GM18511 (cell line): ENCODE measurements at regions not wholly inside any gene's neighbourhood (a gene's known extent, or its start where the extent isn't known, plus 50 kb on each side); places are given as distances from the start of the nearest gene placed in this dataset.

Source experiments
- ATAC-seq: cut with Tn5 transposase; IDR thresholded peaks from one replicate; pipeline ENCODE4 v1.9.1; 2021; ENCODE audit warnings: mild to moderate bottlenecking, moderate library complexity; ENCODE audit not compliant: unreplicated experiment

GRCh38 chr4:3343358-3343757 lies 50.5 kb downstream of the RGS12 start:
- no peak for ATAC-seq

- no peak for ATAC-seq
Observed at GRCh38 chr4:3344104-3344503, 51.3 kb downstream of the RGS12 start.

GRCh38 chr4:3344596-3344995 lies 51.8 kb downstream of the RGS12 start:
- ATAC-seq, result no peak

GRCh38 chr4:3345384-3345783 lies 52.6 kb downstream of the RGS12 start:
- ATAC-seq, result no peak

GRCh38 chr4:3346146-3346545 lies 53.3 kb downstream of the RGS12 start:
- ATAC-seq, result peak; percentile 79

GRCh38 chr4:3347871-3348270 lies 55.0 kb downstream of the RGS12 start:
- no peak for ATAC-seq

- no peak for ATAC-seq
Observed at GRCh38 chr4:3348621-3349020, 55.8 kb downstream of the RGS12 start.

GRCh38 chr4:3349116-3349515 lies 56.3 kb downstream of the RGS12 start:
- no peak for ATAC-seq

GRCh38 chr4:3351997-3352396 lies 59.2 kb downstream of the RGS12 start:
- no peak for ATAC-seq

GRCh38 chr4:3352505-3352904 lies 59.7 kb downstream of the RGS12 start:
- no peak for ATAC-seq

- ATAC-seq, result no peak
Observed at GRCh38 chr4:3352941-3353594, 60.2 kb downstream of the RGS12 start.

GRCh38 chr4:3353752-3354454 lies 61.1 kb downstream of the RGS12 start:
- ATAC-seq, result no peak

GRCh38 chr4:3354455-3354811 lies 61.6 kb downstream of the RGS12 start:
- no peak for ATAC-seq

- ATAC-seq, result peak; percentile 70
Observed at GRCh38 chr4:3355266-3355748, 62.5 kb downstream of the RGS12 start.

GRCh38 chr4:3358656-3359055 lies 65.8 kb downstream of the RGS12 start:
- ATAC-seq, result no peak

GRCh38 chr4:3360777-3361176 lies 68.0 kb downstream of the RGS12 start:
- ATAC-seq, result no peak

GRCh38 chr4:3361406-3361805 lies 68.6 kb downstream of the RGS12 start:
- ATAC-seq, result no peak

GRCh38 chr4:3361896-3362295 lies 69.1 kb downstream of the RGS12 start:
- no peak for ATAC-seq

- ATAC-seq, result no peak
Observed at GRCh38 chr4:3362431-3363287, 69.8 kb downstream of the RGS12 start.

GRCh38 chr4:3363411-3364141 lies 70.8 kb downstream of the RGS12 start:
- ATAC-seq, result no peak

GRCh38 chr4:3364199-3364598 lies 71.4 kb downstream of the RGS12 start:
- ATAC-seq, result no peak
